GM18873 (cell line): ENCODE measurements at regions not wholly inside any gene's neighbourhood (a gene's known extent, or its start where the extent isn't known, plus 50 kb on each side); places are given as distances from the start of the nearest gene placed in this dataset.
"Not testable (repeated sequence)": the region's sequence is repeated elsewhere in the genome, so short reads cannot be mapped to it uniquely, and the experiment has no call there.

Source experiments
- ATAC-seq: cut with Tn5 transposase; IDR thresholded peaks from one replicate; pipeline ENCODE4 v1.9.1; 2021; ENCODE audit warnings: mild to moderate bottlenecking, moderate library complexity, moderate number of reproducible peaks; ENCODE audit not compliant: unreplicated experiment, low FRiP score

- ATAC-seq = no peak
Observed at GRCh38 chr7:8314566-8314965, 52.6 kb upstream of the ICA1 start.

- ATAC-seq = no peak
Observed at GRCh38 chr7:8319115-8319514, 57.1 kb upstream of the ICA1 start.

- ATAC-seq = no peak
Observed at GRCh38 chr7:8320174-8320573, 58.2 kb upstream of the ICA1 start.

- no peak for ATAC-seq
Observed at GRCh38 chr7:8321312-8321711, 59.3 kb upstream of the ICA1 start.

GRCh38 chr7:8322667-8323066, 60.7 kb upstream of the ICA1 start:
- no peak for ATAC-seq

- ATAC-seq = no peak
Observed at GRCh38 chr7:8325067-8325466, 63.1 kb upstream of the ICA1 start.

- no peak for ATAC-seq
Observed at GRCh38 chr7:8327199-8327598, 65.2 kb upstream of the ICA1 start.

GRCh38 chr7:8338206-8338605, 76.2 kb upstream of the ICA1 start:
- ATAC-seq = no peak

- no peak for ATAC-seq
Observed at GRCh38 chr7:8343556-8343955, 81.6 kb upstream of the ICA1 start.

- ATAC-seq = not testable (repeated sequence)
Observed at GRCh38 chr7:8347395-8347794, 85.4 kb upstream of the ICA1 start.

- ATAC-seq = not testable (repeated sequence)
Observed at GRCh38 chr7:8351654-8352053, 81.8 kb upstream of the NXPH1 start.

- ATAC-seq = peak; percentile 66
Observed at GRCh38 chr7:8353991-8354390, 79.4 kb upstream of the NXPH1 start.

GRCh38 chr7:8354503-8354902, 78.9 kb upstream of the NXPH1 start:
- ATAC-seq = no peak

- no peak for ATAC-seq
Observed at GRCh38 chr7:8356071-8356470, 77.3 kb upstream of the NXPH1 start.

GRCh38 chr7:8357536-8357935, 75.9 kb upstream of the NXPH1 start:
- ATAC-seq = no peak

GRCh38 chr7:8360564-8361153, 72.8 kb upstream of the NXPH1 start:
- peak; percentile 44 for ATAC-seq

GRCh38 chr7:8362723-8363369, 70.6 kb upstream of the NXPH1 start:
- ATAC-seq = no peak

- no peak for ATAC-seq
Observed at GRCh38 chr7:8363407-8364015, 69.9 kb upstream of the NXPH1 start.

- ATAC-seq = no peak
Observed at GRCh38 chr7:8365499-8366110, 67.8 kb upstream of the NXPH1 start.

GRCh38 chr7:8368007-8368406, 65.4 kb upstream of the NXPH1 start:
- not testable (repeated sequence) for ATAC-seq

GRCh38 chr7:8371742-8372141, 61.7 kb upstream of the NXPH1 start:
- ATAC-seq = peak; percentile 94

GRCh38 chr7:8373851-8374250, 59.6 kb upstream of the NXPH1 start:
- ATAC-seq = no peak
